ENCODE measurements at regions not wholly inside any gene's neighbourhood (a gene's known extent, or its start where the extent isn't known, plus 50 kb on each side); places are given as distances from the start of the nearest gene placed in this dataset.

- no peak for DNase-seq
Observed at GRCh38 chr2:217052856-217053577, 193.2 kb upstream of the TNP1 start.

GRCh38 chr2:217051416-217051815 lies 191.6 kb upstream of the TNP1 start:
- DNase-seq = no peak

DNA sequence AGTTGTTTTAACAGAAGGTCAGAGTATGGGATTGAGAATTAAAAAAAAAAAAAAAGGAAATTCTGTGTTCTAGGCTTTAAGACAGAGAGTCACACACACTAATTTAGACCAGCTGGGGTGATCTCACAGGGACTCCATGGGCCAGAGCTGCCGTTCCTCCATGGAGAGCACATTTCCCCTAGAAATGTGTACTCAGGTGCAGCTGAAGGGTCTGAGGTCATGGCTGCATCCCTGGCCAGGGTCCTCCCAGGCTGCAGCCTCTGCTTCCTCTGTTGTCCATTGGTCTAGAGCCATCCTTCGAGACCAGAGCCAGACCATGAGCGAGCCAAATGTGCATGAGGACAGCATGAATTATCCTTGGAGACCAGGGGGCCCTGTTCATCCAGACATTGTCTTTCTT lies 190.1 kb upstream of the TNP1 start:
- no peak for DNase-seq

DNA sequence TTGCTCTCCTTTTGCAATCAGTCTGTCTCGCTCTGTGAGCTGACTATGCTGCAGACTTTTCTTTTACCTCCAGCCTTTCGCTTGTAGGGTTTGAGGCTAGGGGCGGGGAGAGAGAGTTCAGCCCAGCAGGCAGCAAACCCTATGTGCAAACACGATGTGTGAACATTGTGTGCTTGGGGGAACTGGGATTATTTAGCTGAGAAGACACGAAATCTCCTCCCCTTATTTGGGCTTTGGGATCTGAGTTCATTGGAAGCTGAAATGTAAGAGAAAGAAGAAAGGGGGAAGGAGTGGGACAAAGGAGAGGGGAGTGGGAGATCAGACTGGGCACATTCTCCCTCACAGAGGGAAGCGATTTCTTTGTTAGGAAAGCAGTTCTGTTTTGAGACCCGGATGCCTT lies 189.6 kb upstream of the TNP1 start:
- no peak for DNase-seq

DNA sequence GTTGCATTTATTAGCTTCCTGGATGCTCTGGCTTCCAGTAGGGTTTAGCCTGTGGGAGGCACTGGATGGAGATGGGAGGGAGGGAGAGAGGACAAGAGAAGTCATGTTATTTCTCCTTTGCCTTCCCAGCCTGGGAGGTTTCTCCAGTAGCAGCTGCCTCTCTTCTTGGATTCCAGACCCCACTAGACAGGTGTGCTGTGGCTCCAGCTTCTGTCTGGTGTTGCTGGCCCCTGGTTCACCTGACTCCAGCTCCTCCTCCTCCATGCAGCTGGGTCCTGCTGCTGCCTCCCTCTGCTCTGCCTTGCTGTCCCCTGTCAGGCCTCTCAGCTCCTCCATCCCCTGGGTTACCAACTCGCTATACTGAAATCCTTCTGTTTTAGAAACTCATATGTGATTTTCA lies 188.9 kb upstream of the TNP1 start:
- DNase-seq = no peak

GRCh38 chr2:217047631-217048030 lies 187.8 kb upstream of the TNP1 start:
- no peak for DNase-seq

DNA sequence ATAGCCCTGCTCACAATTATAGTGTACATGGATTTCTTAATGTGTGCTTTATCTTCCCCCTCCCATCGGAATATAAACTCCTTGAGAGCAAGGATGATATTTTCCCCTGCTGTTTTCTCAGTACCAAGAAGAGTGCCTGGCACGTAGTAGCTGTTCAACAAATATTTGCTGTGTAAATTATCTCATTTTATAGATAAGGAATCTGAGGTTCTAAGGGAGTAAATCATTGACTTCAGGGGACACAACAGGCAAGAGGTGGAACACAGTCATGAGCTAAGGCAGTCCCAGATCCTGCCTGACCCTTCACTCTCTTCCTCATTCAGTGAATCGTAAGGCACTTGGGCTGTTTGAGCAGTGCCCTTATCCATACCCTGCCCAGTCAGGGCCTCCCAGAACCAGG lies 187.3 kb upstream of the TNP1 start:
- DNase-seq = no peak

GRCh38 chr2:217045700-217046475 lies 186.0 kb upstream of the TNP1 start:
- no peak for DNase-seq

- DNase-seq = no peak
Observed at GRCh38 chr2:217040099-217040498, 180.2 kb upstream of the TNP1 start.

DNA sequence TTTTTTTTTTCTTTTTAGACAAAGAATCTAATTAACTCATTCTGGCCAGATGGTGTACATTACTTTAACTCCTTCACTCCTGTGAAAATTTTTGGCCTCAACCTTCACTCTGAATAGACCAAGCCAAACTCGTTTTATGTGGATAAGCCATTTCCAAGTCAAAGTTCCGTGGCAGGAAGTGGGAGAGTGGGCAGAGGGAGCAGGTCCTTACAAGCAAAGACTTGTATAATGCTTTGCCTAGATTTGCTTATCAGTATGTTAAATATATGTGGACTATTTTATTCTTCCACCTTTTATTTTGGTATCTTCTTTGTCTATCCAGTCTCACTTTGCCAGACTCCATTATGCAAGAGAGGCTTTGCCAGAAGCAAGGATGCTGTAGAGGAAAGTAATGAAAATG lies 178.1 kb upstream of the TNP1 start:
- DNase-seq = no peak

DNA sequence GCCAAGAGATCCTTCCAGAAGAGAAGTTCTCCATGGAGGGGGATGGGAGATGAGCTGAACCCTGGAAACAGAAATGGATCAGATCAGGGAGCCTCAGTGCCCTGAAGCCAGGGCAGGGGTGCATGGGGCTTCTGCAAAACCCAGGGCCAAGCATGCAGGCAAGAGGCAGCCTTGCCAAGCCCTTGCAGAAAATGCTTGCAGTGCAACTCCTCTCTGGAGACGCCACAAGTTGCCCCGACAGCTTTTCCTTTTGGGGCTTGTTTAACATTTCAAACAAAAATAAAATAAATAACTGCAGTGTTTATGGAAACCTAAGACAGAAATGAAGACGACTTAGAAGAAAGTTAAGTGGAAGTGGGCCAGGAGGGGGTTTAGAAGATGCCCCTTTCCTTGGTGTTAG lies 177.5 kb upstream of the TNP1 start:
- no peak for DNase-seq

GRCh38 chr2:217035967-217036366 lies 176.1 kb upstream of the TNP1 start:
- no peak for DNase-seq

DNA sequence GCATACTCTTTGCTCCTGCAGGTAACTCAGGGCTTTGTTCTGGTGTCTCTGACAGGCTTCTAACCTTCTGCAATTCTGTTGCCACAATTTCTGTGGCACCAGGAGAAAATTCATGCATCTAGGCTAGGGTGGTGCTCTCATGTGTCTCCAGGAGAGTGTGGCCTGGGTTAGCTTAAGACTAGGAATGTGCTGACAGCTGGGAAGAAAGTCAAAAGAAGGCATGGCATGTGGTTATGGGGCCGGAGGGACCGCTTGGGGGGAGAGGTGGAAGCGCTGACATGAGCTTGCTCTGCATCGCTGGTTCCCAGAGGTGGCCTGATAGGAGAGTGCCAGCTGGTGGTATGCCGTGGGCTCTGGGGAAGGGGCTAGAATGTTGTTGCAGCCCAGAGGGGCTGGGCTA lies 173.3 kb upstream of the TNP1 start:
- no peak for DNase-seq

DNA sequence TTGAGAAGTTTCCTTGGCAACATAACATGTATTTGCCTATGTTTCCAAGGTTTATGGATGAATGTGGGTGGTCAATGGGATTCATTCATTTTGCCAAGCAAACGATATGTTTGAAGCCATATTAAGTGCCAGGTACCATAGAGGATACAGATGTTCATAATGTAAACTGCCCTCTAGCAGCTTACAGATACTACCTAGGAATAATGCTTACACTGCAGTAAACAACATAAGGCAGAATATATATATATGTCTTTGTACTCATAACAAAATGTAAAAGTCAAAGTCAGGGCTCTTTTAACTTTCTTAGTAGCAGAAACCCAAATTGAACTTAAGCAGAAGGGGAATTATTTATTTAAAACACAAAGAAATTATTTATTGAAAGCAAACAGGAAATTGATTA lies 171.6 kb upstream of the TNP1 start:
- DNase-seq = no peak

- DNase-seq = no peak
Observed at GRCh38 chr2:217030081-217030480, 170.2 kb upstream of the TNP1 start.

DNA sequence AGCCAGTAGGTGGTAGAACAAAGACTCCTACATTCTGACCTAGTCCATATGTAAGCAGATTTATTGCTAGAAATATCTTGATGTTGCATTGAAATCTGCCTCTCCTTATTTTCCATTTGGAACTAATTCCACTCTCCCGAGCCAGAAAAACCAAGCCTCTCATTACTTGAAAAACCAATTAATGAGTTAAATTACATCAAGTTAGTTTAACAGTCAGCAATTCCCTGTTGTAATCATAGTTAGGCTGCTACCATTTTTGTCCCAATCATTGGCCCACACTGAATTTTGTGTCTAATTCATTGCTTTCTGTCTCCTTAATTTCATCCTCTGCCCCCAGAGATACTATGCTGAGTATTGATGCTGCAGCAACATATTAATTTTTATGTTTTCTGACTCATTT lies 168.3 kb upstream of the TNP1 start:
- no peak for DNase-seq

GRCh38 chr2:217027414-217027813 lies 167.6 kb upstream of the TNP1 start:
- no peak for DNase-seq

DNA sequence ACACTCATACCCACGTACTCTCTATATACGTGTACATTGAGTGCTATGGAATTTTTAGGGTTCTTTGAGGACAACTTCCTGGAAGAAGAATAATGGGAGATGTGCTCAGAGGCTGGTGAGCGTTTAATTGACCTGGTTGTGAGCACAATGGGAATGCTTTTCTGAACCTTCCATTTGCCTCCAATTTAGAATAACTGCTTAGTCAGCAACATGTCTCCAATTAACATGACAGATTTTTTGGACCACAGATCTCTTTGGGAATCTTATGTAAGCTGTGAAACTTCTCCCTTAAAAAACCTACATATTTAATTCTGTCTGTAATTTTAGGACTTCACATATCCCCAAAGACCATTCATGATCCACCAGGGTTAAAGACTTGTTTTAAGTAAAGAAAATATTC lies 166.7 kb upstream of the TNP1 start:
- DNase-seq = no peak

GRCh38 chr2:217026161-217026560 lies 166.3 kb upstream of the TNP1 start:
- no peak for DNase-seq

GRCh38 chr2:217023611-217024010 lies 163.7 kb upstream of the TNP1 start:
- DNase-seq = no peak

DNA sequence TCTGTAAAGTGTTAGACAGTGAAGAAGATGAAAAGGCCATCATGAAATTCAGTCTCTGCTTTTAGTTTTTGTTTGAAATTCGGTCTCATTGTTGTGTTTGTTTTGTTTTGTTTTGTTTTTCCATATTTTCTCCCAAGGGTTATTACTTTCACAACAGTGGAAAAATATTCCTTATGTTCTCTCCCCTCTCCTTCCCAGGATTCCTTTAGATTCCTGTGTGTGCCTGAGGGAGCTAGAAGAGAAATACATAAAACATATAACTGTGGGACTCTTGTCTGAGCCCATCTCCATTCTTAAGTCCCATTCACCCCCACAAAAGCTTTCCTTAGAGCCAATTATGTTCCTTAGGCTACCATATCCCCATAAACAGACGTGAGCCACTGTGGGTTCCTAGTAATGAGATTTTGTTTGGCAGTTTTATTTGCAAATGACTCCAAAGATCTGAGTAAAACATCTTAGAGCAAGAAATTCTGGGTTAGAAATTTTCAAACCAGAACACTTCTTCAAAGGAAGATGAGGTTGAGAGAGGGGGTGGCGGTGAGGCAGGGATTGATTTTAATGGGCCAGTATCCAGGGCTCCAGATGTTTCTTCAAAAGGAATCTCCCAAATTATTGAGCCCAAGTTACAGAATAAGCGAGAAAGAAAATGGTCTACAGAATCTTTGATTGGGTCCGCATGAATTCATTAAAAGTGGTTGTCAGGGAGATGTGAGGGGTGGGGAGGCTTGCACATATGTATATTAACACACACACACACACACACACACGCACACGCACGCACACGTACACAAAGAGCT lies 157.8 kb upstream of the TNP1 start:
- DNase-seq = no peak

- DNase-seq = no peak
Observed at GRCh38 chr2:217016796-217017419, 157.0 kb upstream of the TNP1 start.

DNA sequence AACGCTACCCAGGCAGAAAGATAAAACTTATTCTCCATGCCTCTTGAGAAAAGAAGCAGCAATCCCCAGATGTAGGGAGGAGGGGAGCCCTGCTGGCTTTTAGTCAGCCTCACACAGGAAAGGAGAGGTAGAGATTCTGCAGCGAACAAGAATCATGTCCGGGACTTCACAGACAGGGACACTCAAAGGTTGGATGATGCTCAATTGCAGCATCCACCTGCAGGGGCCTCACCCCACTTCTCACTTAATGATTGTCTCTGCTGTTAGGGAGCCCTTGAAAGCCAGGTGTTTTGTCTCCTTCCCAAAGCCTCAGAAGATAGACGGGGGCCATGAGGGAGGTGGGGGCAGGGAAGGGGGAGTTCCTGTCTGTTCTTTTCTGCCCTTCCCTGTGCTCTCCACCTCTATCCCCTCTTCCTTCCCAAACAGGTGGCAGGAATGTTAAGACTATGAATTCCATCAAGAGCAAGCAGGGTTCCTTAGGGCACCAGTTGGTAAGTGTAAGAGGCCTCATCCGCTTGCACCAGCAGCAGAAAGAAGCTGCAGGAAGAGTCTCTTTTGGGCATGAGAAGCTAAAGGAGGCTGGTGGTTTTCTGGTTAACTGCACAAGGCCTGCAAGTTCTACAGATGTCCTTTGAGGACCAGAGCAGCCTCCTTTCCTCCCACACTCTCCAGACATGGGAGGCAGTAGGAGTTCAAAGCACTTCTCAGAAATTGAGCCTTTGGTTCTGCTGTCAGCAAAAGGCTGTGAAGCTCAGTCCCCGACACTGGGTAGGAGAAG lies 154.7 kb upstream of the TNP1 start:
- DNase-seq = no peak
